Spleen (tissue), 11 donors: ENCODE measurements at regions not wholly inside any gene's neighbourhood (a gene's known extent, or its start where the extent isn't known, plus 50 kb on each side); places are given as distances from the start of the nearest gene placed in this dataset.

ENCODE experiments used
- DNase-seq: peaks from one replicate; pipeline ENCODE4 v3.0.0-alpha.2; 2020
- H3K27ac ChIP-seq, 8 donors: fragments of 200-600 bp; sonication (generic) in 7 of 8; 1 replicate in 4 of 8; 2 replicates in 4 of 8; pipeline versions ENCODE4 v1.5.0 to v1.8.0; 2016 to 2021; ENCODE audit warnings: inconsistent platforms in 4 of 8, mild to moderate bottlenecking in 4 of 8, moderate library complexity in 1 of 8
- H3K27me3 ChIP-seq, 7 donors: fragments of 200-600 bp; sonication (generic) in 6 of 7; replicated peaks in 1 of 7; 1 replicate in 4 of 7; 2 replicates in 3 of 7; pipeline versions ENCODE4 v1.5.0 to v1.8.0; 2016 to 2021; ENCODE audit warnings: inconsistent platforms in 3 of 7, mild to moderate bottlenecking in 1 of 7
- H3K36me3 ChIP-seq, 6 donors: fragments of 200-600 bp; sonication (generic) in 5 of 6; 1 replicate in 4 of 6; 2 replicates in 2 of 6; pipeline versions ENCODE4 v1.5.0 to v1.8.0; 2016 to 2021; ENCODE audit warnings: inconsistent platforms in 2 of 6
- H3K4me1 ChIP-seq, 6 donors: fragments of 200-600 bp; sonication (generic) in 5 of 6; 1 replicate in 3 of 6; 2 replicates in 3 of 6; pipeline versions ENCODE4 v1.5.0 to v1.8.0; 2016 to 2021; ENCODE audit warnings: inconsistent platforms in 3 of 6
- H3K4me3 ChIP-seq, 8 donors: fragments of 200-600 bp; sonication (generic) in 7 of 8; 1 replicate in 4 of 8; 2 replicates in 4 of 8; pipeline versions ENCODE4 v1.5.0 to v1.8.0; 2016 to 2021; ENCODE audit warnings: inconsistent platforms in 4 of 8, mild to moderate bottlenecking in 4 of 8, moderate library complexity in 2 of 8
- H3K9me3 ChIP-seq, 8 donors: fragments of 200-600 bp; sonication (generic) in 7 of 8; 1 replicate in 4 of 8; 2 replicates in 4 of 8; pipeline versions ENCODE4 v1.5.0 to v1.8.0; 2016 to 2021; ENCODE audit warnings: inconsistent platforms in 4 of 8
- CTCF ChIP-seq, 11 experiments: fragments of 200-600 bp in 7 of 11; fragments of 450-650 bp in 4 of 11; sonication (generic) in 4 of 11; IDR thresholded peaks in 8 of 11; conservative IDR thresholded peaks in 3 of 11; 1 replicate in 7 of 11; 2 replicates in 4 of 11; pipeline versions ENCODE4 v1.4.0 to v1.8.0; 2016 to 2021; ENCODE audit warnings: antibody characterized with exemption in 11 of 11, inconsistent platforms in 4 of 11, mild to moderate bottlenecking in 1 of 11
- POLR2A ChIP-seq, 3 donors: fragments of 450-650 bp; IDR thresholded peaks; one replicate each; pipeline ENCODE4 v1.5.1; 2017; ENCODE audit warnings: antibody characterized with exemption in 3 of 3, mild to moderate bottlenecking in 1 of 3
- POLR2AphosphoS5 ChIP-seq, 3 donors: sonication (generic); formaldehyde crosslinking; IDR thresholded peaks; one replicate each; pipeline ENCODE4 v1.5.1; 2017; ENCODE audit warnings: antibody characterized with exemption in 3 of 3
- WGBS, 5 donors: extraction: QIAGEN DNeasy Blood & Tissue Kit in 3 of 5; methylation state at CpG; one replicate each; pipeline versions ENCODE4 v1.1.5 to v1.1.7; 2013 to 2018; 5-methylcytosine and 5-hydroxymethylcytosine counted together
- intact Hi-C: fragments of 100-400 bp; cut with DNase I; formaldehyde crosslinking; loops from one replicate; pipeline ENCODE4 v1.15.0; 2023; ENCODE audit warnings: low total_unique reads
- donor health status: healthy with polysubstance abuse.
- donor health status: DM: no; HTN: no; CAD: no; lungs with moderate emphysema.
- donor health status: DM: no; HTN: no; CAD: no.
- donor health status: Bipolar disorder and iron deficiency.
- donor health status: healthy.
- donor health status: DM: no; HTN: no; CAD: no.
- donor health status: DM: yes; HTN: yes; CAD: no.

- TF ChIP-seq POLR2A (IDR thresholded peaks at IDR 0.05) (no peak), POLR2AphosphoS5 (IDR thresholded peaks at IDR 0.05) (no peak), CTCF (IDR thresholded peaks at IDR 0.05 in 8 of 11, conservative IDR thresholded peaks at IDR 0.05 in 3 of 11) (no peak)
- Histone ChIP-seq H3K9me3 (peaks cover 0 to 9% (median 0%) of the 10 kb centered on the region in 8 donors), H3K4me3 (no peak overlapping the region), H3K4me1 (no peaks in the 10 kb centered on the region), H3K27me3 (no peaks in the 10 kb centered on the region), H3K36me3 (no peaks in the 10 kb centered on the region), H3K27ac (no peak overlapping the region)
- DNase-seq: no peak
- intact Hi-C loops: no loop called here
Observed at GRCh38 chr13:83498045-83498444, 384.2 kb downstream of the SLITRK1 start.

GRCh38 chr13:83496501-83496900 lies 385.8 kb downstream of the SLITRK1 start:
- H3K4me3 ChIP-seq: no peak overlapping the region
- intact Hi-C loops: no loop called here
- H3K27ac ChIP-seq: no peak overlapping the region
- no peak for TF ChIP-seq POLR2A (IDR thresholded peaks at IDR 0.05)
- TF ChIP-seq POLR2AphosphoS5 (IDR thresholded peaks at IDR 0.05): no peak
- TF ChIP-seq CTCF (IDR thresholded peaks at IDR 0.05 in 8 of 11, conservative IDR thresholded peaks at IDR 0.05 in 3 of 11): no peak
- peaks cover 0 to 6% (median 0%) of the 10 kb centered on the region in 8 donors for H3K9me3 ChIP-seq
- H3K27me3 ChIP-seq: no peaks in the 10 kb centered on the region
- DNase-seq: no peak
- H3K4me1 ChIP-seq: no peaks in the 10 kb centered on the region
- H3K36me3 ChIP-seq: no peaks in the 10 kb centered on the region
- WGBS, 5 donors: 86 to 97% (median 89%) methylated on average over 6 of the region's 6 CpGs

GRCh38 chr13:83485101-83485500 lies 397.2 kb downstream of the SLITRK1 start:
- H3K36me3 ChIP-seq: no peaks in the 10 kb centered on the region
- H3K27me3 ChIP-seq: no peaks in the 10 kb centered on the region
- intact Hi-C loops: no loop called here
- TF ChIP-seq POLR2A (IDR thresholded peaks at IDR 0.05): no peak
- no peak for TF ChIP-seq CTCF (IDR thresholded peaks at IDR 0.05 in 8 of 11, conservative IDR thresholded peaks at IDR 0.05 in 3 of 11)
- TF ChIP-seq POLR2AphosphoS5 (IDR thresholded peaks at IDR 0.05): no peak
- no peaks in the 10 kb centered on the region for H3K4me1 ChIP-seq
- WGBS, 5 donors: 68 to 90% (median 84%) methylated on average over 1 of the region's 1 CpG
- H3K9me3 ChIP-seq: peaks cover 0 to 6% (median 0%) of the 10 kb centered on the region in 8 donors
- no peak for DNase-seq
- H3K4me3 ChIP-seq: no peak overlapping the region
- no peak overlapping the region for H3K27ac ChIP-seq

GRCh38 chr13:83471011-83471410 lies 411.3 kb downstream of the SLITRK1 start:
- no peak overlapping the region for H3K27ac ChIP-seq
- no peaks in the 10 kb centered on the region for H3K36me3 ChIP-seq
- TF ChIP-seq CTCF (IDR thresholded peaks at IDR 0.05 in 8 of 11, conservative IDR thresholded peaks at IDR 0.05 in 3 of 11): no peak
- DNase-seq: no peak
- no peaks in the 10 kb centered on the region for H3K4me1 ChIP-seq
- WGBS, 5 donors: 62 to 80% (median 73%) methylated on average over 1 of the region's 1 CpG
- no peaks in the 10 kb centered on the region for H3K27me3 ChIP-seq
- H3K4me3 ChIP-seq: no peak overlapping the region
- intact Hi-C loops: no loop called here
- H3K9me3 ChIP-seq: peaks cover 0 to 23% (median 6%) of the 10 kb centered on the region in 8 donors
